HL-60 (cell line): ENCODE measurements at regions not wholly inside any gene's neighbourhood (a gene's known extent, or its start where the extent isn't known, plus 50 kb on each side); places are given as distances from the start of the nearest gene placed in this dataset.
"Not testable (repeated sequence)": the region's sequence is repeated elsewhere in the genome, so short reads cannot be mapped to it uniquely, and the experiment has no call there.

Experiments used
- CTCF ChIP-seq: IDR thresholded peaks from one replicate; pipeline ENCODE4 v1.5.1; 2011; ENCODE audit warnings: low read length, control low read depth, inconsistent platforms; ENCODE audit not compliant: insufficient read depth
- GABPA ChIP-seq: IDR thresholded peaks from 2 replicates; pipeline ENCODE4 v1.6.1; 2012; ENCODE audit warnings: low read depth

DNA sequence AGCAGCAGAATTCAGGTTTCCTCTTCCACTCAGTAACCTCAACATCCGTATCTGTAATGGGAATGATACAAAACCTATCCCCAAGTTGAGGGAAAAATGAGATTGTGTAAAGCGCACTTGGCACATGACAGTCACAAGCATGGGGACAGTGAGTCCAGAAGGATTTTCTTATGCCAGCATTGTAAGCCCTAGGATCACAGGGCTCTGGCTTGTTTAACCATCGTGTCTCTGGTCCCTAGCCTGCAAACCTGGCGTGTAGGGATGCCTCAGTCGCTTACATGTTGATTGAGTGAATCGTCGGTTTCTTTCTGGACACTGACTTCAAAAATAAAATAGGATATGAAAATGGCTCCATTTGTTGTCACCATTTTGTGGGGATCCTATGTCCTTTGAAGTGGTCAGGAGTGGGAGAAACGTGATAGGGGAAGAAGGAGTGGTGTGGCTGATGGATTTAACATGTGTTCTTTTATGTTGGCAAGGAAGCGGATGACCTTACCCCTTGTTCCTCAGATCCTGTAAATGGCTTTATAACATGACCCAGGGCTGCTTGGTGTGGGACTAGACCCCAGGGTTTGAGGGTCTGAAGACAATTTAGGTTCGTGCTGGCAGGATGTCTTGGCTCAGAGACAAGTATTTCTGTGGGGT is 193.3 kb downstream of the NPIPA7 start:
- TF ChIP-seq CTCF, GABPA: not testable (repeated sequence)
